BE2C (cell line): ENCODE measurements at regions not wholly inside any gene's neighbourhood (a gene's known extent, or its start where the extent isn't known, plus 50 kb on each side); places are given as distances from the start of the nearest gene placed in this dataset.

Experiments used
- DNase-seq: peaks from one replicate; pipeline ENCODE4 v3.0.0-alpha.2; 2020
- H3K27me3 ChIP-seq: fragments of 250-450 bp; sonication (Bioruptor Pico); 2 replicates; pipeline ENCODE4 v1.5.1; 2020; ENCODE audit warnings: mild to moderate bottlenecking
- H3K36me3 ChIP-seq: fragments of 250-450 bp; sonication (Bioruptor Pico); 2 replicates; pipeline ENCODE4 v1.5.1; 2020; ENCODE audit warnings: mild to moderate bottlenecking
- H3K4me1 ChIP-seq: fragments of 250-450 bp; sonication (Bioruptor Pico); 2 replicates; pipeline ENCODE4 v1.5.1; 2020
- H3K4me3 ChIP-seq: 2 replicates; pipeline ENCODE4 v1.5.1; 2011; ENCODE audit warnings: low read depth, low read length
- H3K9me3 ChIP-seq: fragments of 250-450 bp; sonication (Bioruptor Pico); 2 replicates; pipeline ENCODE4 v1.5.1; 2020
- TF ChIP-seq, protein P1 (sequence below): IDR thresholded peaks from 2 replicates; pipeline ENCODE4 v1.5.1; 2012; ENCODE audit warnings: mild to moderate bottlenecking, low read depth, low read length

DNA sequence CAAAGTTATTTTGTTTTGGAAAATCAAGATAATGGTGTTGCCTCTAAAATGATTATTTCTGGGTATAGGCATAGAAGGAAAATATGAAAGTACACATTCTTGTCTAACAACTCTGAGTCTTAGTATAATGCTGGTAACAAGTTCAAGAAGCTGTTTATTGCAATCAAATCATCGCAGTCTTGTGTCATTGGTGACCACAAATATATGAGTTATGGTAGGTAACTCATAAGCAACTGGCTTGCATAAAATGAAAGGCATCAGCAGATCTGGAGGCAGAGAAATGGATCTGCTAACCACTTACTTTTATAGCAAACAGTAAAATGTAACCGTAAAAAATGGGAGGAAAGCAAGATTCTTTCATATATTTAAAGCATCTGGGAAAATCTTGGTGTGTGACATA, 156.2 kb upstream of the TCF4 start:
- no peak for DNase-seq
- Histone ChIP-seq H3K4me1 (no peaks in the 10 kb centered on the region), H3K27me3 (no peaks in the 10 kb centered on the region), H3K4me3 (no peak overlapping the region), H3K9me3 (no peaks in the 10 kb centered on the region), H3K36me3 (no peaks in the 10 kb centered on the region)
- TF ChIP-seq, protein P1, sequence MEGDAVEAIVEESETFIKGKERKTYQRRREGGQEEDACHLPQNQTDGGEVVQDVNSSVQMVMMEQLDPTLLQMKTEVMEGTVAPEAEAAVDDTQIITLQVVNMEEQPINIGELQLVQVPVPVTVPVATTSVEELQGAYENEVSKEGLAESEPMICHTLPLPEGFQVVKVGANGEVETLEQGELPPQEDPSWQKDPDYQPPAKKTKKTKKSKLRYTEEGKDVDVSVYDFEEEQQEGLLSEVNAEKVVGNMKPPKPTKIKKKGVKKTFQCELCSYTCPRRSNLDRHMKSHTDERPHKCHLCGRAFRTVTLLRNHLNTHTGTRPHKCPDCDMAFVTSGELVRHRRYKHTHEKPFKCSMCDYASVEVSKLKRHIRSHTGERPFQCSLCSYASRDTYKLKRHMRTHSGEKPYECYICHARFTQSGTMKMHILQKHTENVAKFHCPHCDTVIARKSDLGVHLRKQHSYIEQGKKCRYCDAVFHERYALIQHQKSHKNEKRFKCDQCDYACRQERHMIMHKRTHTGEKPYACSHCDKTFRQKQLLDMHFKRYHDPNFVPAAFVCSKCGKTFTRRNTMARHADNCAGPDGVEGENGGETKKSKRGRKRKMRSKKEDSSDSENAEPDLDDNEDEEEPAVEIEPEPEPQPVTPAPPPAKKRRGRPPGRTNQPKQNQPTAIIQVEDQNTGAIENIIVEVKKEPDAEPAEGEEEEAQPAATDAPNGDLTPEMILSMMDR = no peak

- Histone ChIP-seq H3K4me1 (no peaks in the 10 kb centered on the region), H3K36me3 (no peaks in the 10 kb centered on the region), H3K9me3 (no peaks in the 10 kb centered on the region), H3K27me3 (no peaks in the 10 kb centered on the region), H3K4me3 (no peak overlapping the region)
- TF ChIP-seq, protein P1 = no peak
- DNase-seq = no peak
These were observed 155.7 kb upstream of the TCF4 start for GRCh38 chr18:55743736-55744135.

DNA sequence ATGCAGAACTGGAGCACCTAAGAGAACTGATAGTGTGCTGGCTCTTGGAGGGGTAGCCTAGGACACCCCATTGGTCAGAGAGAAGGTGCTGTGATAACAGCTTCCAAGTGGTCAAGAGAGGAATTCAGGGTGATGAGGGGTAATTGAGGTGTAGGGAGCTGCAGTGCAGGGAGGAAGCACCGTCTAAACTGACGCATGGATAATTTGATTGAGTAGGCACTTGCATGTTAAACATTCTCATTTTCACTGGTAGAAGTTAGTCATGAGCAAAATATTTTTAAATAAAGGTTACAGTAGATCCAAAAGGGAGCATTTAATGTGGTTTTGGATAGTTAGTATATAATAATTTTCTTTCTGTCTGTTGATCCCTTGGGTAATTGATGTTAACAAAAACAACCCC, 155.1 kb upstream of the TCF4 start:
- Histone ChIP-seq H3K4me1 (no peaks in the 10 kb centered on the region), H3K4me3 (no peak overlapping the region), H3K36me3 (no peaks in the 10 kb centered on the region), H3K9me3 (no peaks in the 10 kb centered on the region), H3K27me3 (no peaks in the 10 kb centered on the region)
- TF ChIP-seq, protein P1 = no peak
- DNase-seq = no peak

DNA sequence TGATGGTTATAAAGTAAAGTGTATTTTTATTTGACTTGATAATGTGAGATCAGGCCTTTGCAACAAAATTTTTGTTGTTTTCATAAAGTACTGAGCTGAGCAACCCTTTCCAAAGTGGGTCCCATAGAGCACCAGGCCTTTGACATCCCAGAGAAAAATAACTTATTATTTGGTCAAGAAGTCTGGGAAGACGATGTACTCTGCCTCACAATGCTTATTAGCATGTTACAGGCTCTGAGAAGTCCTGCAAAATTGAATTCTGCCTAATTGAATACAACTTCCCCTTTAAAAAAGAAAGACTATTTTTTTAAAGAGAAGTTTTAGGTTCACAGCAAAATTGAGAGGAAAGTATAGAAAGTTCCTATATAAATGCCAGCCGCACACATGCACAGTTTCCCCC, 151.5 kb upstream of the TCF4 start:
- H3K36me3 ChIP-seq = no peaks in the 10 kb centered on the region

DNA sequence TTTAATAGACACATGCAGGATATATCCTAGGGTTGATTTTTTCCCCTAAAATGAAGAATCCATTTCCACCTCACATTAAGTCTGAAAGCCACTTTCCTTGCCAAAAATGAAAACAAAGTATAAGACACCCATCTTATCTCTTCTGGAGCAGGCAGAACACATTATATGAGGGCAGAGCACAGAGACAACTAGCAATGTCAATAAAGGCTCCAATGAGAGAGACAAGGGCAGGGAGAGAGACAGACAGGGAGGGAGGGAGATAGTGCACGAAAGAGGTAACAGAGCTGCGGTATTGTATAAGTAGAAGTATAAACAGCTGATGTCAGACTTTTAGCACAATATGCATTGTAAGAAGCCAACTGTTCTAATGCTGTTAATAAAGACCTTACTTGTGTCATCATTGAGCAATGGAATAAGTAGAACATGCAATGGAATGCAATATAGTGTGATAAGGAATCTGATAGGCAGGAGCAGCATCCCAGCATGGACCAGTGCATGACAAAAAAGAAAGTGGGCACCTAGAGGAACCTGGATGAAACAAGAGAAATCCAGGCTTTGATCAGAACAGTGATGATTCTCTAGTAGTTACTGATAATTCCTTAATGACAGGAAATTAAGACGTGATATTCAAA, 150.6 kb upstream of the TCF4 start:
- H3K4me3 ChIP-seq = no peak overlapping the region
- DNase-seq = no peak
- no peaks in the 10 kb centered on the region for H3K27me3 ChIP-seq
- TF ChIP-seq, protein P1 = no peak
- no peaks in the 10 kb centered on the region for H3K36me3 ChIP-seq
- H3K9me3 ChIP-seq = no peaks in the 10 kb centered on the region
- H3K4me1 ChIP-seq = no peaks in the 10 kb centered on the region; the same call in 1 of the 2 replicates

More for the DNA sequence above, 151.5 kb upstream of the TCF4 start:
- H3K9me3 ChIP-seq = no peaks in the 10 kb centered on the region
- no peaks in the 10 kb centered on the region; the same call in 1 of the 2 replicates for H3K4me1 ChIP-seq
- H3K27me3 ChIP-seq = no peaks in the 10 kb centered on the region
- DNase-seq = no peak
- TF ChIP-seq, protein P1 = no peak
- no peak overlapping the region for H3K4me3 ChIP-seq

DNA sequence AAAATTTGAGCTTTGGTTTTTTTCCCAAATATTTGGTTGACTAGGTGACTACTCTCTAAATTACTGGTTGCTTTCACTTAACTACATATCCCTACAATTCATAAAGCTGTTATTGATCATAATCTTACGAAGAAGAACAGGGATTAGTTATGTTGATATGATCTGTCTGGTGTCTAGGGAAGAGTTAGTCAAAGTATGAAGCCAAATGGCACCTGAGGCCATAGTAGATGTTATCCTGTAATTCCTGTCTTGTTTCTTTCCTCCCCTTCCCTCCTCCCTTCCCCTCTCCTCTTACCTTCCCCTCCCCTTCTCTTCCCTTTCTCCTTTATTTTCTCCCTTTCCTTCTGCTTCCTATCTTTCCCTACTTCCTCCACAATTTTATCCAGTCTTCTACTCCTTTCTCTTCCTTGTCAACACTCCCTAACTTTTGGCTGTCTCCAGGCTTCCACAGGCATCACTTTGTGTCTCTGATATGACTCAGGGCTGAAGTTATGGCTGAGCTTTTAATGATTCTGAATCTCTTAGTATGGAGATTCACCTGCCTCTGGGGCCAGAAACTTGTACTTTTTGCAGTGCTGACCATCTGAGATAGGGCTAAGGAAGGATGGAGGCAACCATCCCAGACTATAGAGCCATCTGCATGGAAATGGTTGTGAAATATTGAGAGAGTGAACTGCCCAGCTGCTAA, 149.9 kb upstream of the TCF4 start:
- H3K27me3 ChIP-seq = no peaks in the 10 kb centered on the region
- H3K36me3 ChIP-seq = no peaks in the 10 kb centered on the region
- no peak overlapping the region for H3K4me3 ChIP-seq
- H3K9me3 ChIP-seq = no peaks in the 10 kb centered on the region
- H3K4me1 ChIP-seq = no peaks in the 10 kb centered on the region; the same call in 1 of the 2 replicates
- TF ChIP-seq, protein P1 = no peak
- DNase-seq = no peak
